IMR-90 (cell line): ENCODE measurements at regions not wholly inside any gene's neighbourhood (a gene's known extent, or its start where the extent isn't known, plus 50 kb on each side); places are given as distances from the start of the nearest gene placed in this dataset.

Experiments
- ATAC-seq: fragments of 200-7000 bp; cut with Tn5 transposase; 2 replicates; pipeline ENCODE4 v1.9.1; 2020; ENCODE audit warnings: low read depth, mild to moderate bottlenecking, moderate library complexity
- BruUV-seq: library from RNA; stranded (reverse); fragments of 400-500 nt; replicated peaks from 2 replicates; lab custom pipeline; 2021; lab: Mats Ljungman, UMichigan
- CTCF ChIA-PET: fragments of 300-600 bp; formaldehyde crosslinking; extraction: SDS; loops from one replicate; lab custom pipeline; 2021; ENCODE audit warnings: antibody characterized with exemption; lab: Yijun Ruan, JAX
- POLR2A ChIA-PET: fragments of 300-600 bp; sonication (Branson Sonifier 250); formaldehyde crosslinking; loops from one replicate; lab custom pipeline; 2022; ENCODE audit warnings: antibody characterized with exemption; ENCODE audit not compliant: unreplicated experiment; lab: Charles Lee
- DNase-seq: peaks from one replicate; pipeline ENCODE4 v3.0.0; 2013
- H2AFZ ChIP-seq: replicated peaks from 2 replicates; pipeline ENCODE3; 2013; ENCODE audit warnings: low read length, mild to moderate bottlenecking; ENCODE audit not compliant: poor library complexity
- H2AK5ac ChIP-seq: 2 replicates; pipeline ENCODE4 v1.6.1; 2013; ENCODE audit warnings: low read depth, low read length, inconsistent platforms
- H2AK9ac ChIP-seq: replicated peaks from 2 replicates; pipeline ENCODE3; 2013; ENCODE audit warnings: mild to moderate bottlenecking, low read depth, low read length, moderate library complexity; ENCODE audit not compliant: poor library complexity
- H2BK120ac ChIP-seq: 2 replicates; pipeline ENCODE4 v1.6.1; 2013; ENCODE audit warnings: low read depth, low read length, inconsistent platforms
- H2BK15ac ChIP-seq: 3 replicates; pipeline ENCODE4 v1.6.1; 2013; ENCODE audit warnings: low read depth, low read length, inconsistent platforms
- H2BK20ac ChIP-seq: 2 replicates; pipeline ENCODE4 v1.6.1; 2013; ENCODE audit warnings: low read depth, mild to moderate bottlenecking, inconsistent platforms, low read length, moderate library complexity
- H2BK5ac ChIP-seq: 2 replicates; pipeline ENCODE4 v1.6.1; 2013; ENCODE audit warnings: mild to moderate bottlenecking, low read depth, low read length, inconsistent platforms; ENCODE audit not compliant: poor library complexity, severe bottlenecking
- H3K14ac ChIP-seq: replicated peaks from 2 replicates; pipeline ENCODE4 v1.6.1; 2013; ENCODE audit warnings: low read depth, low read length, inconsistent platforms
- H3K18ac ChIP-seq: 2 replicates; pipeline ENCODE4 v1.6.1; 2013; ENCODE audit warnings: low read depth, low read length, control low read depth
- H3K23ac ChIP-seq: 2 replicates; pipeline ENCODE4 v1.6.1; 2013; ENCODE audit warnings: low read depth, low read length, inconsistent platforms
- H3K27ac ChIP-seq: 2 replicates; pipeline ENCODE4 v1.5.1; 2013; ENCODE audit warnings: mild to moderate bottlenecking, control low read depth, low read length; ENCODE audit not compliant: insufficient read depth
- H3K27me3 ChIP-seq: 2 replicates; pipeline ENCODE4 v1.6.1; 2013; ENCODE audit warnings: low read length; ENCODE audit not compliant: control insufficient read depth, insufficient read depth
- H3K36me3 ChIP-seq: 2 replicates; pipeline ENCODE4 v1.6.1; 2013; ENCODE audit warnings: low read length, mixed read lengths; ENCODE audit not compliant: control insufficient read depth, insufficient read depth
- H3K4ac ChIP-seq: 2 replicates; pipeline ENCODE4 v1.6.1; 2013; ENCODE audit warnings: low read depth, low read length, inconsistent platforms
- H3K4me1 ChIP-seq: 2 replicates; pipeline ENCODE4 v1.6.1; 2013; ENCODE audit warnings: low read length, mixed read lengths; ENCODE audit not compliant: control insufficient read depth, insufficient read depth
- H3K4me2 ChIP-seq: 2 replicates; pipeline ENCODE4 v1.6.1; 2013; ENCODE audit warnings: low read depth, mild to moderate bottlenecking, control low read depth, low read length, moderate library complexity
- H3K4me3 ChIP-seq: 2 replicates; pipeline ENCODE4 v1.5.1; 2013; ENCODE audit warnings: low read depth, mild to moderate bottlenecking, control low read depth, low read length, moderate library complexity; ENCODE audit not compliant: insufficient read depth
- H3K56ac ChIP-seq: 2 replicates; pipeline ENCODE4 v1.6.1; 2013; ENCODE audit warnings: low read length, inconsistent platforms; ENCODE audit not compliant: insufficient read depth; ENCODE audit errors: extremely low read depth
- H3K79me1 ChIP-seq, 2 experiments: 2 replicates each; pipeline ENCODE4 v1.6.1; 2013; ENCODE audit warnings: low read length in 2 of 2, inconsistent platforms in 1 of 2, low read depth in 1 of 2
- H3K9ac ChIP-seq: 2 replicates; pipeline ENCODE4 v1.6.1; 2013; ENCODE audit warnings: low read depth, low read length, control low read depth
- H3K9me1 ChIP-seq: 2 replicates; pipeline ENCODE4 v1.6.1; 2013; ENCODE audit warnings: low read length, inconsistent platforms; ENCODE audit not compliant: insufficient read depth
- H3K9me3 ChIP-seq: 2 replicates; pipeline ENCODE4 v1.6.1; 2013; ENCODE audit warnings: low read length; ENCODE audit not compliant: control insufficient read depth, insufficient read depth
- H4K20me1 ChIP-seq: 2 replicates; pipeline ENCODE4 v1.6.1; 2013; ENCODE audit warnings: low read length, inconsistent platforms; ENCODE audit not compliant: insufficient read depth
- H4K5ac ChIP-seq: 2 replicates; pipeline ENCODE4 v1.6.1; 2013; ENCODE audit warnings: mild to moderate bottlenecking, low read depth, low read length, control low read depth
- H4K8ac ChIP-seq, 2 experiments: 2 replicates each; pipeline ENCODE4 v1.6.1; 2013; ENCODE audit warnings: low read depth in 2 of 2, low read length in 2 of 2, control low read depth in 1 of 2, inconsistent platforms in 1 of 2
- H4K91ac ChIP-seq: 2 replicates; pipeline ENCODE4 v1.6.1; 2013; ENCODE audit warnings: low read depth, low read length, inconsistent platforms; ENCODE audit not compliant: insufficient read depth
- BHLHE40 ChIP-seq: fragments of 150-350 bp; IDR thresholded peaks from 2 replicates; pipeline ENCODE4 v1.6.1; 2016; ENCODE audit warnings: mild to moderate bottlenecking, low read depth, low read length
- CEBPB ChIP-seq: IDR thresholded peaks from 2 replicates; pipeline ENCODE4 v1.6.1; 2012; ENCODE audit warnings: low read depth, low read length, improper control_type of control experiment
- FOS ChIP-seq: fragments of 150-350 bp; IDR thresholded peaks from 2 replicates; pipeline ENCODE4 v1.6.1; 2016; ENCODE audit warnings: low read depth, low read length
- MXI1 ChIP-seq: IDR thresholded peaks from 2 replicates; pipeline ENCODE4 v1.6.1; 2012; ENCODE audit warnings: low read depth, mild to moderate bottlenecking, low read length, moderate library complexity, borderline replicate concordance
- NFE2L2 ChIP-seq: fragments of 150-350 bp; IDR thresholded peaks from 2 replicates; pipeline ENCODE4 v1.6.1; 2016; ENCODE audit warnings: low read depth, mild to moderate bottlenecking, low read length
- POLR2A ChIP-seq: IDR thresholded peaks from 2 replicates; pipeline ENCODE4 v1.6.1; 2012; ENCODE audit warnings: mild to moderate bottlenecking, low read depth, low read length
- RCOR1 ChIP-seq: IDR thresholded peaks from 2 replicates; pipeline ENCODE4 v1.6.1; 2012; ENCODE audit warnings: mild to moderate bottlenecking, low read length, improper control_type of control experiment; ENCODE audit not compliant: insufficient replicate concordance
- WGBS, 2 experiments: methylation state at CpG; one replicate each; pipeline versions ENCODE4 v1.1.5 to v1.1.7; 2013; ENCODE audit warnings: missing lambda C conversion rate in 2 of 2; ENCODE audit not compliant: insufficient read length in 1 of 2; ENCODE audit errors: extremely low coverage in 2 of 2; 5-methylcytosine and 5-hydroxymethylcytosine counted together
- dilution Hi-C: fragments of 300-500 bp; cut with HindIII; formaldehyde crosslinking; loops from one replicate; pipeline ENCODE4 v1.14.3; 2018; ENCODE audit warnings: low sequenced_read_pairs; ENCODE audit not compliant: unreplicated experiment
- in situ Hi-C: fragments of 300-500 bp; cut with MboI; formaldehyde crosslinking; loops from 3 replicates; pipeline ENCODE4 v1.14.3; 2019; ENCODE audit warnings: low sequenced_read_pairs, inconsistent platforms, mixed read lengths
- intact Hi-C: fragments of 100-400 bp; cut with micrococcal nuclease; formaldehyde crosslinking; loops from 2 replicates; pipeline ENCODE4 v1.10.0; 2022

DNA sequence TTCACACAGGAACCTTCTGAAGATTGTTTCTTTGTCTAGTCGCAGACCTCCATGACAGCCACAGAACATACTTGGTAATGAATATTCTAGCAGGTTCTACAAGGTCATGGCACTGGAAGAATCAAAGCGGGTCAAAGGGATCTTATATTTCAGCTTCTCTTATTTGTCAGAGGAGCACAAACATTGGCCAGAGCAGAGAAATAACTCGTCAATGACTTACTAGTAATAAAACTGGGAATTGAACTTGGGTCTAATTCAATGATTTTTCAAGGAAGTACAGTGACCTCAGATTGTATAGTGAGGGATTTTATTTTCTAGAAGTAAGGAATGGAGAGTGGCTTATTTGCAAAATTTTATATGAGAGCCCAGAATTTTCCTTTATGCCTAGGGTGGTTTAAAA lies 290.8 kb upstream of the PLXNA2 start:
- H3K9ac ChIP-seq, result no peak overlapping the region
- no peak overlapping the region for H2BK20ac ChIP-seq
- no peaks in the 10 kb centered on the region for H3K9me1 ChIP-seq
- ATAC-seq (no peak), DNase-seq (no peak)
- no peak overlapping the region for H4K5ac ChIP-seq
- WGBS, 2 experiments, result no CpG with 5 or more reads among the region's 3 CpGs
- H2BK120ac ChIP-seq, result no peak overlapping the region
- no peaks in the 10 kb centered on the region for H3K79me1 ChIP-seq
- BruUV-seq, result no TSS peak
- H3K36me3 ChIP-seq, result no peaks in the 10 kb centered on the region
- dilution Hi-C loops, result no loop called here
- H4K8ac ChIP-seq, result no peak overlapping the region
- no peak overlapping the region for H4K91ac ChIP-seq
- in situ Hi-C loops, result no loop called here
- no peak overlapping the region for H2AK5ac ChIP-seq
- H3K14ac ChIP-seq, result no peak overlapping the region
- no peaks in the 10 kb centered on the region; the same call in 1 of the 2 replicates for H3K9me3 ChIP-seq
- no peak overlapping the region for H2AFZ ChIP-seq
- intact Hi-C loops, result no loop called here
- no peaks in the 10 kb centered on the region for H3K27me3 ChIP-seq
- CTCF ChIA-PET, result no interaction called here
- no peak overlapping the region for H3K18ac ChIP-seq
- H3K56ac ChIP-seq, result no peak overlapping the region
- no peak overlapping the region for H2BK15ac ChIP-seq
- no peak overlapping the region for H3K23ac ChIP-seq
- no peak overlapping the region for H2BK5ac ChIP-seq
- H2AK9ac ChIP-seq, result no peak overlapping the region
- no peak overlapping the region for H3K4ac ChIP-seq
- H4K20me1 ChIP-seq, result no peaks in the 10 kb centered on the region
- TF ChIP-seq RCOR1 (no peak), NFE2L2 (no peak), BHLHE40 (no peak), CEBPB (no peak), MXI1 (no peak), POLR2A (no peak), FOS (no peak)
- no peak overlapping the region for H3K4me3 ChIP-seq
- no peak overlapping the region for H3K4me2 ChIP-seq
- no peak overlapping the region for H3K27ac ChIP-seq
- POLR2A ChIA-PET, result no interaction called here
- H3K4me1 ChIP-seq, result no peaks in the 10 kb centered on the region
